ENCODE measurements at regions not wholly inside any gene's neighbourhood (a gene's known extent, or its start where the extent isn't known, plus 50 kb on each side); places are given as distances from the start of the nearest gene placed in this dataset.

- DNase-seq (ENCODE audit: low read depth), result no peak
- Histone ChIP-seq H3K36me3 (ENCODE audit: control insufficient read depth, insufficient read depth, low read length) (no peaks in the 10 kb centered on the region), H3K27me3 (ENCODE audit: control insufficient read depth, insufficient read depth, low read length) (no peaks in the 10 kb centered on the region), H3K4me3 (ENCODE audit: low read depth, low read length) (no peak overlapping the region)
- ChIA-PET CTCF (no interaction called here), POLR2A (no interaction called here)
- TF ChIP-seq, protein P1, sequence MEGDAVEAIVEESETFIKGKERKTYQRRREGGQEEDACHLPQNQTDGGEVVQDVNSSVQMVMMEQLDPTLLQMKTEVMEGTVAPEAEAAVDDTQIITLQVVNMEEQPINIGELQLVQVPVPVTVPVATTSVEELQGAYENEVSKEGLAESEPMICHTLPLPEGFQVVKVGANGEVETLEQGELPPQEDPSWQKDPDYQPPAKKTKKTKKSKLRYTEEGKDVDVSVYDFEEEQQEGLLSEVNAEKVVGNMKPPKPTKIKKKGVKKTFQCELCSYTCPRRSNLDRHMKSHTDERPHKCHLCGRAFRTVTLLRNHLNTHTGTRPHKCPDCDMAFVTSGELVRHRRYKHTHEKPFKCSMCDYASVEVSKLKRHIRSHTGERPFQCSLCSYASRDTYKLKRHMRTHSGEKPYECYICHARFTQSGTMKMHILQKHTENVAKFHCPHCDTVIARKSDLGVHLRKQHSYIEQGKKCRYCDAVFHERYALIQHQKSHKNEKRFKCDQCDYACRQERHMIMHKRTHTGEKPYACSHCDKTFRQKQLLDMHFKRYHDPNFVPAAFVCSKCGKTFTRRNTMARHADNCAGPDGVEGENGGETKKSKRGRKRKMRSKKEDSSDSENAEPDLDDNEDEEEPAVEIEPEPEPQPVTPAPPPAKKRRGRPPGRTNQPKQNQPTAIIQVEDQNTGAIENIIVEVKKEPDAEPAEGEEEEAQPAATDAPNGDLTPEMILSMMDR (IDR thresholded peaks at IDR 0.05; ENCODE audit: insufficient read depth, low read depth, low read length), result no peak
Observed at GRCh38 chr15:93300796-93301195, 211.8 kb upstream of the RGMA start.

GRCh38 chr15:93299675-93300074 is 210.7 kb upstream of the RGMA start:
- no peaks in the 10 kb centered on the region for H3K27me3 ChIP-seq (ENCODE audit: control insufficient read depth, insufficient read depth, low read length)
- CTCF ChIA-PET, result no interaction called here
- POLR2A ChIA-PET, result no interaction called here

GRCh38 chr15:93298901-93299300 is 209.9 kb upstream of the RGMA start:
- TF ChIP-seq, protein P1 (IDR thresholded peaks at IDR 0.05; ENCODE audit: insufficient read depth, low read depth, low read length), result no peak
- H3K27me3 ChIP-seq (ENCODE audit: control insufficient read depth, insufficient read depth, low read length), result no peaks in the 10 kb centered on the region

More at GRCh38 chr15:93299675-93300074, 210.7 kb upstream of the RGMA start:
- TF ChIP-seq, protein P1 (IDR thresholded peaks at IDR 0.05; ENCODE audit: insufficient read depth, low read depth, low read length), result no peak
- H3K4me3 ChIP-seq (ENCODE audit: low read depth, low read length), result no peak overlapping the region
- H3K36me3 ChIP-seq (ENCODE audit: control insufficient read depth, insufficient read depth, low read length), result no peaks in the 10 kb centered on the region
- no peak for DNase-seq (ENCODE audit: low read depth)

GRCh38 chr15:93296759-93297500 is 207.9 kb upstream of the RGMA start:
- POLR2A ChIA-PET, result no interaction called here
- Histone ChIP-seq H3K36me3 (ENCODE audit: control insufficient read depth, insufficient read depth, low read length) (no peaks in the 10 kb centered on the region), H3K27me3 (ENCODE audit: control insufficient read depth, insufficient read depth, low read length) (no peaks in the 10 kb centered on the region), H3K4me3 (ENCODE audit: low read depth, low read length) (no peak overlapping the region)
- no peak for DNase-seq (ENCODE audit: low read depth)
- TF ChIP-seq, protein P1 (IDR thresholded peaks at IDR 0.05; ENCODE audit: insufficient read depth, low read depth, low read length), result no peak
- CTCF ChIA-PET, result interaction anchor here (0.7 kb wide), 1 partner anchor 68 kb away, joined by 4 read pairs; no protein-coding TSS in a partner anchor

More at GRCh38 chr15:93298901-93299300, 209.9 kb upstream of the RGMA start:
- Histone ChIP-seq H3K36me3 (ENCODE audit: control insufficient read depth, insufficient read depth, low read length) (no peaks in the 10 kb centered on the region), H3K4me3 (ENCODE audit: low read depth, low read length) (no peak overlapping the region)
- ChIA-PET POLR2A (no interaction called here), CTCF (no interaction called here)
- no peak for DNase-seq (ENCODE audit: low read depth)

GRCh38 chr15:93294896-93295295 is 205.9 kb upstream of the RGMA start:
- CTCF ChIA-PET, result no interaction called here
- POLR2A ChIA-PET, result no interaction called here
- Histone ChIP-seq H3K27me3 (ENCODE audit: control insufficient read depth, insufficient read depth, low read length) (no peaks in the 10 kb centered on the region), H3K4me3 (ENCODE audit: low read depth, low read length) (no peak overlapping the region), H3K36me3 (ENCODE audit: control insufficient read depth, insufficient read depth, low read length) (no peaks in the 10 kb centered on the region)
- TF ChIP-seq, protein P1 (IDR thresholded peaks at IDR 0.05; ENCODE audit: insufficient read depth, low read depth, low read length), result no peak
- DNase-seq (ENCODE audit: low read depth), result no peak

All from BJ (cell line).